ENCODE measurements at regions not wholly inside any gene's neighbourhood (a gene's known extent, or its start where the extent isn't known, plus 50 kb on each side); places are given as distances from the start of the nearest gene placed in this dataset.

GRCh38 chr2:133801946-133802345 lies 233.7 kb upstream of the NCKAP5 start:
- no peak for TF ChIP-seq CTCF (conservative IDR thresholded peaks at IDR 0.05; ENCODE audit: low read length)
- TF ChIP-seq EZH2phosphoT487 (IDR thresholded peaks at IDR 0.05; ENCODE audit: borderline replicate concordance): no peak

Measured in Loucy (cell line).